ENCODE measurements at regions not wholly inside any gene's neighbourhood (a gene's known extent, or its start where the extent isn't known, plus 50 kb on each side); places are given as distances from the start of the nearest gene placed in this dataset.

DNA sequence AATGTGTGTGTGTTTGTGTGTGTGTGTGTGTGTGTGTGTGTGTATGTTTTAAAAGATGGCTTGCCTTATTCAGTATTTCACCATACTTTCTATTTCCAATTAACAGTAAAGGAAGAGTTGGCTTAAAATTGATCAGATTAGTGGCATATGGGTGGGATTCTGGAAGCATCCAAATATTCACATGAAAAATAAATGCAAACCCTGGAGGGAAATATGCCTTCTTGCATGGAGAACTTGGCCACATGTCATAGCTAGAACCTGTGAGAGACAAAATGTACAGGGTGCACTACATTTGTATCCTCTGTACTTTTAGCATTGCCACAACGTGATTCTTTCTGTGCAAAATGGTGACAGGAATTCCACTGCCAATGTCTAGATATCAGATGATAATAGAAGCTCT is 589.6 kb downstream of the ZNF674 start:
- intact Hi-C loops (cut with DNase I; ENCODE audit: low total_unique reads): no loop called here
- Histone ChIP-seq H3K4me1 (no peaks in the 10 kb centered on the region), H3K27me3 (no peaks in the 10 kb centered on the region), H3K36me3 (no peaks in the 10 kb centered on the region), H3K4me3 (no peak overlapping the region), H3K9me3 (no peaks in the 10 kb centered on the region), H3K27ac (no peak overlapping the region)
- DNase-seq: no peak
- TF ChIP-seq, protein P1, sequence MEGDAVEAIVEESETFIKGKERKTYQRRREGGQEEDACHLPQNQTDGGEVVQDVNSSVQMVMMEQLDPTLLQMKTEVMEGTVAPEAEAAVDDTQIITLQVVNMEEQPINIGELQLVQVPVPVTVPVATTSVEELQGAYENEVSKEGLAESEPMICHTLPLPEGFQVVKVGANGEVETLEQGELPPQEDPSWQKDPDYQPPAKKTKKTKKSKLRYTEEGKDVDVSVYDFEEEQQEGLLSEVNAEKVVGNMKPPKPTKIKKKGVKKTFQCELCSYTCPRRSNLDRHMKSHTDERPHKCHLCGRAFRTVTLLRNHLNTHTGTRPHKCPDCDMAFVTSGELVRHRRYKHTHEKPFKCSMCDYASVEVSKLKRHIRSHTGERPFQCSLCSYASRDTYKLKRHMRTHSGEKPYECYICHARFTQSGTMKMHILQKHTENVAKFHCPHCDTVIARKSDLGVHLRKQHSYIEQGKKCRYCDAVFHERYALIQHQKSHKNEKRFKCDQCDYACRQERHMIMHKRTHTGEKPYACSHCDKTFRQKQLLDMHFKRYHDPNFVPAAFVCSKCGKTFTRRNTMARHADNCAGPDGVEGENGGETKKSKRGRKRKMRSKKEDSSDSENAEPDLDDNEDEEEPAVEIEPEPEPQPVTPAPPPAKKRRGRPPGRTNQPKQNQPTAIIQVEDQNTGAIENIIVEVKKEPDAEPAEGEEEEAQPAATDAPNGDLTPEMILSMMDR (IDR thresholded peaks at IDR 0.05): no peak
- no peak for TF ChIP-seq POLR2A (IDR thresholded peaks at IDR 0.05)

DNA sequence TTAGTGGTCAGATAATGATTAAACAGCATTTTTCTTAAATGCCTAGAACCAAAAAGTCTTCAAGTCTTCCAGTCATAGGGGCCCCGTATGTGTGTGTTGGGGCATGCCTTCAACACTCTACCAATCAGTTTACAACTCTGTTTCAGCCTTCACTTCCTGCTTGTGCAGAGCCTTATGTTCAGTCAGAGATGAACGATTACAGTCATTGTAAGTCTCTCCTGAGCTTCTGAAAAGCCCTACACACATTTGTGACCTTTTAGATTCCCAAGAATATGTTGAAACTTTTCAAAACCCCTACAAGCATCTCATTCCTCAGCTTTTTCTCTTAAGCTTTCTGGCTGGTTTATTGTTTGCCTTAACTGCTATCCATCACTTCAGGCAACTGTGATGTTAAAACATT is 591.2 kb downstream of the ZNF674 start:
- Histone ChIP-seq H3K27ac (no peak overlapping the region), H3K9me3 (no peaks in the 10 kb centered on the region), H3K36me3 (no peaks in the 10 kb centered on the region), H3K27me3 (no peaks in the 10 kb centered on the region), H3K4me1 (no peaks in the 10 kb centered on the region), H3K4me3 (no peak overlapping the region)
- TF ChIP-seq, protein P1 (IDR thresholded peaks at IDR 0.05): no peak
- TF ChIP-seq POLR2A (IDR thresholded peaks at IDR 0.05): no peak
- intact Hi-C loops (cut with DNase I; ENCODE audit: low total_unique reads): no loop called here
- DNase-seq: no peak

- no peaks in the 10 kb centered on the region for H3K27me3 ChIP-seq
These were observed 593.2 kb downstream of the ZNF674 start for GRCh38 chrX:45952030-45952429.

GRCh38 chrX:45935408-45935807 is 609.8 kb downstream of the ZNF674 start:
- TF ChIP-seq, protein P1 (IDR thresholded peaks at IDR 0.05): no peak
- TF ChIP-seq POLR2A (IDR thresholded peaks at IDR 0.05): no peak
- DNase-seq: no peak
- no peak overlapping the region for H3K27ac ChIP-seq
- no peaks in the 10 kb centered on the region for H3K9me3 ChIP-seq
- intact Hi-C loops (cut with DNase I; ENCODE audit: low total_unique reads): no loop called here
- H3K4me1 ChIP-seq: no peaks in the 10 kb centered on the region
- no peaks in the 10 kb centered on the region for H3K36me3 ChIP-seq
- H3K4me3 ChIP-seq: no peak overlapping the region
- H3K27me3 ChIP-seq: no peaks in the 10 kb centered on the region

More at GRCh38 chrX:45952030-45952429, 593.2 kb downstream of the ZNF674 start:
- no peak for TF ChIP-seq POLR2A (IDR thresholded peaks at IDR 0.05)
- TF ChIP-seq, protein P1 (IDR thresholded peaks at IDR 0.05): no peak
- H3K4me1 ChIP-seq: no peaks in the 10 kb centered on the region
- no peak for DNase-seq
- no peaks in the 10 kb centered on the region for H3K9me3 ChIP-seq
- no peak overlapping the region for H3K4me3 ChIP-seq
- H3K27ac ChIP-seq: no peak overlapping the region
- H3K36me3 ChIP-seq: no peaks in the 10 kb centered on the region
- intact Hi-C loops (cut with DNase I; ENCODE audit: low total_unique reads): no loop called here

- no peak for DNase-seq
- intact Hi-C loops (cut with DNase I; ENCODE audit: low total_unique reads): no loop called here
- Histone ChIP-seq H3K9me3 (no peaks in the 10 kb centered on the region), H3K27me3 (no peaks in the 10 kb centered on the region), H3K36me3 (no peaks in the 10 kb centered on the region), H3K4me3 (no peak overlapping the region), H3K4me1 (no peaks in the 10 kb centered on the region), H3K27ac (no peak overlapping the region)
- no peak for TF ChIP-seq POLR2A (IDR thresholded peaks at IDR 0.05)
- TF ChIP-seq, protein P1 (IDR thresholded peaks at IDR 0.05): no peak
These were observed 632.9 kb downstream of the ZNF674 start for GRCh38 chrX:45912316-45912715.
